CD4-positive, alpha-beta memory T cell (primary cell): ENCODE measurements at regions not wholly inside any gene's neighbourhood (a gene's known extent, or its start where the extent isn't known, plus 50 kb on each side); places are given as distances from the start of the nearest gene placed in this dataset.

Source experiments
- CTCF ChIA-PET: fragments of 350-600 bp; sonication (Branson Sonifier 250); formaldehyde crosslinking; loops from one replicate; lab custom pipeline; 2021; ENCODE audit warnings: inconsistent platforms; ENCODE audit not compliant: partially characterized antibody; lab: Charles Lee
- POLR2A ChIA-PET: fragments of 350-600 bp; sonication (Branson Sonifier 250); formaldehyde crosslinking; loops from one replicate; lab custom pipeline; 2021; ENCODE audit not compliant: partially characterized antibody; lab: Charles Lee
- DNase-seq, 5 donors: peaks; one replicate each; pipeline versions ENCODE4 v3.0.0 to v3.0.0-alpha.2; 2020 to 2022; ENCODE audit warnings: mixed read lengths in 1 of 5
- H3K27ac ChIP-seq: one replicate; pipeline ENCODE4 v1.7.0; 2013; ENCODE audit warnings: low read depth, low read length
- H3K27me3 ChIP-seq: 2 replicates; pipeline ENCODE4 v1.7.0; 2013; ENCODE audit warnings: mild to moderate bottlenecking, low read length, moderate library complexity; ENCODE audit not compliant: insufficient read depth
- H3K36me3 ChIP-seq: 2 replicates; pipeline ENCODE4 v1.7.0; 2013; ENCODE audit warnings: mild to moderate bottlenecking, low read length, moderate library complexity; ENCODE audit not compliant: insufficient read depth
- H3K4me1 ChIP-seq: 2 replicates; pipeline ENCODE4 v1.7.0; 2013; ENCODE audit warnings: mild to moderate bottlenecking, low read length, moderate library complexity; ENCODE audit not compliant: insufficient read depth
- H3K4me3 ChIP-seq, 2 donors: one replicate each; pipeline ENCODE4 v1.7.0; 2013; ENCODE audit warnings: low read length in 2 of 2, mild to moderate bottlenecking in 1 of 2
- H3K9me3 ChIP-seq, 2 donors: one replicate each; pipeline ENCODE4 v1.7.0; 2013; ENCODE audit warnings: low read length in 2 of 2, control low read depth in 1 of 2; ENCODE audit not compliant: control insufficient read depth in 1 of 2
- H3K27ac Mint-ChIP-seq, 7 donors: one replicate each; pipeline ENCODE4 v1.8.0; 2020 to 2021; ENCODE audit warnings: mixed read lengths in 7 of 7, mild to moderate bottlenecking in 6 of 7, inconsistent platforms in 3 of 7, moderate library complexity in 3 of 7
- H3K27me3 Mint-ChIP-seq, 2 donors: one replicate each; pipeline ENCODE4 v1.8.0; 2020 to 2021; ENCODE audit warnings: mixed read lengths in 2 of 2
- H3K36me3 Mint-ChIP-seq, 2 donors: one replicate each; pipeline ENCODE4 v1.8.0; 2020 to 2021; ENCODE audit warnings: mixed read lengths in 2 of 2, inconsistent platforms in 1 of 2, mild to moderate bottlenecking in 1 of 2
- H3K4me1 Mint-ChIP-seq, 4 donors: one replicate each; pipeline ENCODE4 v1.8.0; 2020 to 2021; ENCODE audit warnings: mixed read lengths in 4 of 4, mild to moderate bottlenecking in 1 of 4
- H3K4me3 Mint-ChIP-seq, 8 donors: one replicate each; pipeline ENCODE4 v1.8.0; 2020 to 2021; ENCODE audit warnings: mixed read lengths in 8 of 8, mild to moderate bottlenecking in 7 of 8, moderate library complexity in 6 of 8, inconsistent platforms in 3 of 8
- H3K9me3 Mint-ChIP-seq, 8 donors: one replicate each; pipeline ENCODE4 v1.8.0; 2020 to 2021; ENCODE audit warnings: mixed read lengths in 8 of 8, mild to moderate bottlenecking in 5 of 8, inconsistent platforms in 3 of 8, moderate library complexity in 1 of 8
- intact Hi-C: fragments of 100-400 bp; cut with micrococcal nuclease; formaldehyde crosslinking; loops from one replicate; pipeline ENCODE4 v1.15.1; 2023

- Histone ChIP-seq H3K4me1 (peaks cover 16% of the 10 kb centered on the region), H3K36me3 (no peaks in the 10 kb centered on the region), H3K9me3 (no peaks in the 10 kb centered on the region), H3K27ac (no peak overlapping the region), H3K4me3 (no peak overlapping the region), H3K27me3 (peaks cover 32% of the 10 kb centered on the region)
- H3K4me3 Mint-ChIP-seq, result no peak overlapping the region
- H3K9me3 Mint-ChIP-seq, result peaks cover 0 to 2% (median 0%) of the 10 kb centered on the region in 8 donors
- no peak overlapping the region for H3K27ac Mint-ChIP-seq
- DNase-seq, result no peak
- H3K27me3 Mint-ChIP-seq, result peaks cover 25 to 27% of the 10 kb centered on the region in 2 donors
- H3K4me1 Mint-ChIP-seq, result peaks cover 8 to 20% (median 14%) of the 10 kb centered on the region in 4 donors
- ChIA-PET POLR2A (no interaction called here), CTCF (interaction anchor here (1.5 kb wide), 1 partner anchor 90 kb away, joined by 4 read pairs; no protein-coding TSS in a partner anchor)
- intact Hi-C loops, result loop anchor here (5.0 to 10.0 kb wide), 3 partner anchors 51 to 231 kb away; no protein-coding TSS in a partner anchor
- peaks cover 4% of the 10 kb centered on the region in 2 donors for H3K36me3 Mint-ChIP-seq
Observed at GRCh38 chr9:21555911-21556310, 73.8 kb upstream of the IFNE start.

DNA sequence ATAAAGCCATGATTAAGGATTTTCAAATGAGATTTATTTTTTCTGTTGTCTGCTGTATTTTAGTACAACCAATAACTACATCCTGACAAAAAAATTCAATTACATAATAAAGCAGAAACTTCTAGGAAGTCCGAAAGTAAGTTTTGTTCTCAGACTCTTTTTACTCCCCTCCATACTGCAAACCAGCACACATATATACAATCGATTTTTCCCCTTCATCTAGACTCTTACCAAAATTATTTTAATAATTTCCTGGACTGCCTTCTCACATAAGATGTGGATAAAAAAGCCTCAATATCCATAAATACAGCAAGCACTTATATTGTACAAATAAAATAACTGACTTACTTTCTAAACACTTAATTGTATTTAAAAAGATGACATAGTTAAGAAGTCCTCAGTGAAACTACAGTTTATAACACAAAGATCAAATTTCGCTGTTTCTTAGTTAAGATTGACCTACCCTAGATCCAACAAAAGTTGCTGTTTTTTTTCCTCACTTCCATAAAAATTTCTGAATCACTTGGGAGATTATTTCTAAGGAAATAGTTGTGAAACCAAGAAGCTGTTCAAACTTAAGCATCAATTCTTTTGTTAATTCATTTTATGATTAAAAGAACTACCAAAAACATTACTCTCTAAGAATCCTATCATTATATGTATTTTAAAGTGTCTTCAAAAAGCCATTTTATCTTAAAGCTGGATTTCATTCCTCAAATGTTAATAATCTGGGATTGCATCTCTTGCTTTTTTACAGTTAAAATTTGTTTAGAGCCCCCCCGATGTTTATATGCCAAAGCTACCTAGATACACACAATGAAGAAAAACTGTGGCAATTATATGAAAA, 74.7 kb upstream of the IFNE start:
- peaks cover 16% of the 10 kb centered on the region for H3K4me1 ChIP-seq
- Mint-ChIP-seq H3K27me3 (peaks cover 23 to 27% of the 10 kb centered on the region in 2 donors), H3K36me3 (peaks cover 4% of the 10 kb centered on the region in 2 donors), H3K9me3 (peaks cover 0 to 2% (median 0%) of the 10 kb centered on the region in 8 donors), H3K4me1 (peaks cover 8 to 20% (median 12%) of the 10 kb centered on the region in 4 donors), H3K4me3 (peak overlapping the region in 1 of 8 donors; percentile 41), H3K27ac (no peak overlapping the region)
- ChIA-PET CTCF (interaction anchor here (0.8 to 1.4 kb wide), 2 partner anchors 152 to 256 kb away, joined by 3 read pairs; no protein-coding TSS in a partner anchor), POLR2A (no interaction called here)
- H3K27ac ChIP-seq, result no peak overlapping the region
- peaks cover 32% of the 10 kb centered on the region for H3K27me3 ChIP-seq
- intact Hi-C loops, result loop anchor here (5.0 to 10.0 kb wide), 3 partner anchors 52 to 230 kb away; no protein-coding TSS in a partner anchor
- H3K9me3 ChIP-seq, result no peaks in the 10 kb centered on the region
- H3K4me3 ChIP-seq, result no peak overlapping the region
- no peaks in the 10 kb centered on the region for H3K36me3 ChIP-seq
- DNase-seq, result no peak

DNA sequence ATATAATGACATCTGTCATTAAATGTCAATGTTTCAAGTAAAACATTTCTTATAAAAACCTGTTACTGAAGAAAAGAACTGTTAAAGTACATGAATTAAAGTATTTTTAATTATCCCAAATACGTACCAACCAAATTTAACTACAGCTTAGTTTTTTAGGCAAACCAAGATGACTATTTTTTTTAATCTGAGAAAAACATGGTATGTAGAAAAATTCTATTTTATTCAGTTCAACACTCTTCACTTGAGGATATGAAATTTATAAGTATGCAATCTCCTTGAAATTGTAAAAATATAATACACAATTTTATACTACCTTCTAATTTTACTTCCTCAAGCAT, 75.3 kb upstream of the IFNE start:
- peaks cover 32% of the 10 kb centered on the region for H3K27me3 ChIP-seq
- Mint-ChIP-seq H3K27ac (no peak overlapping the region), H3K36me3 (peaks cover under 1 to 4% of the 10 kb centered on the region in 2 donors), H3K9me3 (peaks cover 0 to 2% (median 0%) of the 10 kb centered on the region in 8 donors), H3K27me3 (peaks cover 22 to 23% of the 10 kb centered on the region in 2 donors), H3K4me3 (peak overlapping the region in 1 of 8 donors; percentile 35), H3K4me1 (peaks cover 8 to 16% (median 12%) of the 10 kb centered on the region in 4 donors)
- POLR2A ChIA-PET, result no interaction called here
- H3K9me3 ChIP-seq, result no peaks in the 10 kb centered on the region
- H3K27ac ChIP-seq, result no peak overlapping the region
- no peaks in the 10 kb centered on the region for H3K36me3 ChIP-seq
- H3K4me3 ChIP-seq, result no peak overlapping the region
- DNase-seq, result no peak
- CTCF ChIA-PET, result interaction anchor here (0.8 to 1.4 kb wide), 2 partner anchors 152 to 256 kb away, joined by 3 read pairs; no protein-coding TSS in a partner anchor
- intact Hi-C loops, result loop anchor here (5.0 to 10.0 kb wide), 3 partner anchors 53 to 230 kb away; no protein-coding TSS in a partner anchor
- H3K4me1 ChIP-seq, result peaks cover 16% of the 10 kb centered on the region

DNA sequence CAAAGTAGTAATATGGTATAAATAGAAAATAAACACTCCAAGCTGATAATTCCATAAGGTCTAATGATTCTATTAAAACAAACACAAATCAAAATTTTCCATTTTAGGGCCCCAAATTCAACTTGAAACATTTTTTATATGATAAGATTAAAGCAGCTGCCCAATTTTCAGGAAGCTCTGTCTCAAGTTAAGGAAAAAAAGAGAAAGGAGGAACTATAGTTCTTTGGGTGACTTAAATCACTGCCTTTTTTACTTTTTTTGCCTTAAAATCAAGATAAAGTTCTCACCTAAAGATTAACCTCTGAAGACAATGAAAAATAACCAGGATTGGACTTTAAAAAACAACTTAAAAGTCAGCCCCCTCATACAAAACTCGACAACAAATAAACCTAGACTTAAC, 76.0 kb upstream of the IFNE start:
- POLR2A ChIA-PET, result no interaction called here
- H3K9me3 Mint-ChIP-seq, result peaks cover 0 to 2% (median 0%) of the 10 kb centered on the region in 8 donors
- Histone ChIP-seq H3K27ac (no peak overlapping the region), H3K27me3 (peaks cover 32% of the 10 kb centered on the region), H3K4me3 (no peak overlapping the region), H3K36me3 (no peaks in the 10 kb centered on the region), H3K9me3 (no peaks in the 10 kb centered on the region), H3K4me1 (peaks cover 16% of the 10 kb centered on the region)
- H3K4me1 Mint-ChIP-seq, result peaks cover 8 to 16% (median 12%) of the 10 kb centered on the region in 4 donors
- H3K27ac Mint-ChIP-seq, result peak overlapping the region in 1 of 7 donors; percentile 9
- peaks cover 22% of the 10 kb centered on the region in 2 donors for H3K27me3 Mint-ChIP-seq
- DNase-seq, result no peak
- peaks cover 0 to 4% of the 10 kb centered on the region in 2 donors for H3K36me3 Mint-ChIP-seq
- H3K4me3 Mint-ChIP-seq, result peak overlapping the region in 7 of 8 donors; percentile 91 to 97 (median 96)
- intact Hi-C loops, result loop anchor here (2.0 to 10.0 kb wide), 5 partner anchors 21 to 229 kb away; no protein-coding TSS in a partner anchor
- CTCF ChIA-PET, result interaction anchor here (0.6 to 2.4 kb wide), 4 partner anchors 18 to 255 kb away, joined by 3 to 8 read pairs (median 3); no protein-coding TSS in a partner anchor

- intact Hi-C loops, result loop anchor here (2.0 to 10.0 kb wide), 5 partner anchors 20 to 228 kb away; no protein-coding TSS in a partner anchor
- CTCF ChIA-PET, result interaction anchor here (0.6 to 2.4 kb wide), 16 partner anchors 9 to 323 kb away, joined by 3 to 8 read pairs (median 3); no protein-coding TSS in a partner anchor
Observed at GRCh38 chr9:21558615-21559401, 76.7 kb upstream of the IFNE start.

DNA sequence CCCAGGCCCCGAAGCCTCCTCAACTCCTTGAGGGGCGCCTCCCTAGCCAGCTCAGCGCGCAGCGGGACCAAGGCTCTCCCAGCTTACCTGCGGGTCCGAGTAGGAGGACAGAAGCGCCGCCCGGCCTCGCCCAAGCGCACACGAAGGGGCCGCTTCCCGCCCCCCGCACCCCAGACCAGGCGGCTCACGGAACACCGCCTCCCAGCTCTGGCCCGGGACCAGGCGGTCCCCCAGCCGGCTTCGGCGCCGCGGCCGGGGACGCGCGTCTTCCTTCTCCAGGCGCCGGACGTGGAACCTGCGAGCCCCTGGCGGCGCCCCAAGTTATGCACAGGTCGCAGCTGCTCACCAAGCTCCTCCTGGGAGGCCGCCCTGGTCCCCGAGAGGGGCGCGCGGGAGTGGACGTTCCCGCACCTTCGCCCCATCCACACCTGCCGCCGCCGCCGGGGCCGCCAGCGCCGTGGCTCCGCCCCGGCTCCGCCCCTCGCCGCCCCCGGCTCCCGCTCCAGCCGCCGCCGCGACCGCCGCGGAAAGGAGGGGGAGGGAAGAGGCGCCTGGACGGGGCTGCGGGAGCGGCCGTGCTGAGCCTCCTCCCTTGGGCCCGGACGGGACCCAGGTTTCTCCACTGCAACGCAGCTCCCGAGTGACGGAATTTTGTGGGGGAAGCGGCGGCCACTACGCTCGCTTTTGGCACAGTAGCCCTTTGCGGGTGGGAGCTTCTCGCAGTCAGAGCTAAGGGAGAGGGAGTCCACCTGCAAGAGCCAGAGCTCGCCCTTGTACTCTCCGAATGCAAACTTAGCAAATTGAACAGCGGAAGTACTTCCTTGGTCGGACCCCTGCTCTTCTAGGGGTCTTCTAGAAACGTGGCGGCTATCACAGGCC, 77.5 kb upstream of the IFNE start:
- CTCF ChIA-PET, result interaction anchor here (0.8 to 2.4 kb wide), 14 partner anchors 8 to 324 kb away, joined by 3 to 8 read pairs (median 4); no protein-coding TSS in a partner anchor
- POLR2A ChIA-PET, result interaction anchor here (1.5 to 2.0 kb wide), 2 partner anchors 17 to 19 kb away, joined by 5 to 12 read pairs; no protein-coding TSS in a partner anchor
- Histone ChIP-seq H3K36me3 (no peaks in the 10 kb centered on the region), H3K4me1 (peaks cover 21% of the 10 kb centered on the region), H3K27ac (no peak overlapping the region), H3K9me3 (no peaks in the 10 kb centered on the region), H3K4me3 (peak overlapping the region; percentile 59 to 65), H3K27me3 (peaks cover 32% of the 10 kb centered on the region)
- intact Hi-C loops, result loop anchor here (2.0 to 10.0 kb wide), 5 partner anchors 19 to 228 kb away; no protein-coding TSS in a partner anchor
- H3K4me1 Mint-ChIP-seq, result peaks cover 16 to 27% (median 21%) of the 10 kb centered on the region in 4 donors
- peaks cover 22% of the 10 kb centered on the region in 2 donors for H3K27me3 Mint-ChIP-seq
- peak overlapping the region in 3 of 7 donors; percentile 48 to 80 (median 79) for H3K27ac Mint-ChIP-seq
- H3K9me3 Mint-ChIP-seq, result peaks cover 0 to 2% (median 0%) of the 10 kb centered on the region in 8 donors
- DNase-seq, result peak; percentile 48 to 65 (median 52)
- H3K36me3 Mint-ChIP-seq, result peaks cover 0 to 4% of the 10 kb centered on the region in 2 donors
- peak overlapping the region; percentile 81 to 97 (median 88) for H3K4me3 Mint-ChIP-seq

More at GRCh38 chr9:21558615-21559401, 76.7 kb upstream of the IFNE start:
- Mint-ChIP-seq H3K27me3 (peaks cover 22% of the 10 kb centered on the region in 2 donors), H3K4me1 (peaks cover 10 to 19% (median 15%) of the 10 kb centered on the region in 4 donors), H3K4me3 (peak overlapping the region; percentile 91 to 97 (median 96)), H3K36me3 (peaks cover 0 to 4% of the 10 kb centered on the region in 2 donors), H3K9me3 (peaks cover 0 to 2% (median 0%) of the 10 kb centered on the region in 8 donors), H3K27ac (peak overlapping the region in 6 of 7 donors; percentile 9 to 88 (median 84))
- no peak overlapping the region for H3K27ac ChIP-seq
- H3K4me1 ChIP-seq, result peaks cover 16% of the 10 kb centered on the region
- peaks cover 32% of the 10 kb centered on the region for H3K27me3 ChIP-seq
- no peaks in the 10 kb centered on the region for H3K36me3 ChIP-seq
- POLR2A ChIA-PET, result interaction anchor here (0.6 to 2.0 kb wide), 3 partner anchors 15 to 20 kb away, joined by 4 to 12 read pairs (median 5); no protein-coding TSS in a partner anchor
- no peaks in the 10 kb centered on the region for H3K9me3 ChIP-seq
- H3K4me3 ChIP-seq, result peak overlapping the region; percentile 30 to 59
- peak in 3 of 5 donors; percentile 20 to 28 (median 22) for DNase-seq
